H9 (cell line): ENCODE measurements at regions not wholly inside any gene's neighbourhood (a gene's known extent, or its start where the extent isn't known, plus 50 kb on each side); places are given as distances from the start of the nearest gene placed in this dataset.

ENCODE experiments used
- DNase-seq: peaks from one replicate; pipeline ENCODE4 v3.0.0-alpha.2; 2017
- H2AFZ ChIP-seq: one replicate; pipeline ENCODE4 v1.6.1; 2013; ENCODE audit warnings: mild to moderate bottlenecking, low read length, control low read depth, moderate library complexity
- H2AK5ac ChIP-seq: 2 replicates; pipeline ENCODE4 v1.6.1; 2013; ENCODE audit warnings: low read length, control low read depth, mixed read lengths; ENCODE audit not compliant: insufficient read length
- H2BK120ac ChIP-seq: one replicate; pipeline ENCODE4 v1.6.1; 2013; ENCODE audit warnings: low read depth, mild to moderate bottlenecking, low read length, control low read depth, inconsistent platforms; ENCODE audit not compliant: poor library complexity, severe bottlenecking
- H2BK12ac ChIP-seq: 2 replicates; pipeline ENCODE4 v1.6.1; 2013; ENCODE audit warnings: low read length, control low read depth, mixed read lengths, low read depth; ENCODE audit not compliant: insufficient read length
- H2BK15ac ChIP-seq: 2 replicates; pipeline ENCODE4 v1.6.1; 2013; ENCODE audit warnings: low read depth, low read length, control low read depth
- H2BK20ac ChIP-seq: one replicate; pipeline ENCODE4 v1.6.1; 2013; ENCODE audit warnings: low read depth, mild to moderate bottlenecking, low read length, control low read depth, inconsistent platforms; ENCODE audit not compliant: poor library complexity, severe bottlenecking
- H2BK5ac ChIP-seq: 2 replicates; pipeline ENCODE4 v1.6.1; 2013; ENCODE audit warnings: low read length, control low read depth, mixed read lengths; ENCODE audit not compliant: insufficient read length
- H3K14ac ChIP-seq: 2 replicates; pipeline ENCODE4 v1.6.1; 2013; ENCODE audit warnings: low read length, control low read depth; ENCODE audit not compliant: insufficient read depth
- H3K18ac ChIP-seq: 2 replicates; pipeline ENCODE4 v1.6.1; 2013; ENCODE audit warnings: low read depth, mild to moderate bottlenecking, mixed read lengths, low read length, control low read depth; ENCODE audit not compliant: insufficient read length
- H3K23ac ChIP-seq: 2 replicates; pipeline ENCODE4 v1.6.1; 2013; ENCODE audit warnings: low read length, control low read depth, mixed read lengths, low read depth; ENCODE audit not compliant: insufficient read length
- H3K23me2 ChIP-seq: 2 replicates; pipeline ENCODE4 v1.6.1; 2013; ENCODE audit warnings: low read depth, mild to moderate bottlenecking, mixed read lengths, low read length, control low read depth; ENCODE audit not compliant: insufficient read length, poor library complexity, severe bottlenecking
- H3K27ac ChIP-seq: 2 replicates; pipeline ENCODE4 v1.5.1; 2013; ENCODE audit warnings: low read length, control low read depth, mixed read lengths, low read depth; ENCODE audit not compliant: insufficient read length
- H3K27me3 ChIP-seq: 2 replicates; pipeline ENCODE4 v1.6.1; 2013; ENCODE audit warnings: low read length, control low read depth, inconsistent platforms; ENCODE audit not compliant: insufficient read depth
- H3K4ac ChIP-seq: 2 replicates; pipeline ENCODE4 v1.6.1; 2013; ENCODE audit warnings: low read depth, mild to moderate bottlenecking, control low read depth, inconsistent platforms, low read length, moderate library complexity
- H3K4me1 ChIP-seq: 2 replicates; pipeline ENCODE4 v1.6.1; 2013; ENCODE audit warnings: low read length, control low read depth, inconsistent platforms; ENCODE audit not compliant: insufficient read depth
- H3K4me2 ChIP-seq: 2 replicates; pipeline ENCODE4 v1.6.1; 2013; ENCODE audit warnings: low read length, control low read depth, mixed read lengths; ENCODE audit not compliant: insufficient read length, insufficient read depth
- H3K56ac ChIP-seq: 2 replicates; pipeline ENCODE4 v1.6.1; 2013; ENCODE audit warnings: low read depth, mild to moderate bottlenecking, mixed read lengths, low read length, control low read depth; ENCODE audit not compliant: insufficient read length
- H3K79me1 ChIP-seq: 2 replicates; pipeline ENCODE4 v1.6.1; 2013; ENCODE audit warnings: low read depth, mild to moderate bottlenecking, moderate library complexity, low read length, control low read depth, inconsistent platforms; ENCODE audit not compliant: insufficient read depth, poor library complexity, severe bottlenecking
- H3K79me2 ChIP-seq: 2 replicates; pipeline ENCODE4 v1.6.1; 2013; ENCODE audit warnings: low read length, control low read depth, inconsistent platforms; ENCODE audit not compliant: insufficient read depth
- H3K9ac ChIP-seq: 2 replicates; pipeline ENCODE4 v1.6.1; 2013; ENCODE audit warnings: low read length, control low read depth, mixed read lengths; ENCODE audit not compliant: insufficient read length; ENCODE audit errors: extremely low read depth
- H3K9me3 ChIP-seq: one replicate; pipeline ENCODE4 v1.6.1; 2013; ENCODE audit warnings: low read depth, low read length, inconsistent platforms; ENCODE audit not compliant: control insufficient read depth
- H3T11ph ChIP-seq: one replicate; pipeline ENCODE4 v1.6.1; 2013; ENCODE audit warnings: mild to moderate bottlenecking, low read length, control low read depth, inconsistent platforms
- H4K20me1 ChIP-seq: one replicate; pipeline ENCODE4 v1.6.1; 2013; ENCODE audit not compliant: control insufficient read depth, insufficient read length, insufficient read depth
- H4K5ac ChIP-seq: 2 replicates; pipeline ENCODE4 v1.6.1; 2013; ENCODE audit warnings: low read depth, mild to moderate bottlenecking, mixed read lengths, low read length, control low read depth; ENCODE audit not compliant: insufficient read length
- H4K8ac ChIP-seq: replicated peaks from 2 replicates; pipeline ENCODE4 v1.6.1; 2013; ENCODE audit warnings: low read length, control low read depth, mixed read lengths, low read depth; ENCODE audit not compliant: insufficient read length
- H4K91ac ChIP-seq: 2 replicates; pipeline ENCODE4 v1.6.1; 2013; ENCODE audit warnings: low read depth, mild to moderate bottlenecking, moderate library complexity, mixed read lengths, low read length, control low read depth; ENCODE audit not compliant: insufficient read length
- H3K27ac Mint-ChIP-seq, 3 experiments: 2 replicates in 2 of 3; 3 replicates in 1 of 3; pipeline ENCODE4 v1.8.0; 2020 to 2021; ENCODE audit warnings: mixed read lengths in 3 of 3, mild to moderate bottlenecking in 1 of 3, moderate library complexity in 1 of 3
- H3K27me3 Mint-ChIP-seq: 2 replicates; pipeline ENCODE4 v1.8.0; 2021; ENCODE audit warnings: low read depth, mild to moderate bottlenecking, moderate library complexity, mixed read lengths
- H3K36me3 Mint-ChIP-seq, 3 experiments: 2 replicates in 2 of 3; 3 replicates in 1 of 3; pipeline ENCODE4 v1.8.0; 2020 to 2021; ENCODE audit warnings: low read depth in 3 of 3, mixed read lengths in 3 of 3; ENCODE audit not compliant: insufficient read depth in 1 of 3
- H3K4me1 Mint-ChIP-seq, 2 experiments: 2 replicates each; pipeline ENCODE4 v1.8.0; 2020; ENCODE audit warnings: mixed read lengths in 2 of 2
- H3K4me3 Mint-ChIP-seq, 2 experiments: 2 replicates in 1 of 2; 3 replicates in 1 of 2; pipeline ENCODE4 v1.8.0; 2020 to 2021; ENCODE audit warnings: mild to moderate bottlenecking in 2 of 2, mixed read lengths in 2 of 2, moderate library complexity in 1 of 2
- H3K9me3 Mint-ChIP-seq, 2 experiments: 2 replicates in 1 of 2; 3 replicates in 1 of 2; pipeline ENCODE4 v1.8.0; 2020; ENCODE audit warnings: mild to moderate bottlenecking in 2 of 2, mixed read lengths in 2 of 2, moderate library complexity in 1 of 2
- CTCF ChIP-seq: fragments of 200-600 bp; sonication (generic); conservative IDR thresholded peaks from 3 replicates; pipeline ENCODE4 v1.8.0; 2021; ENCODE audit warnings: antibody characterized with exemption, mild to moderate bottlenecking
- WGBS: extraction: QIAGEN DNeasy Blood & Tissue Kit; methylation state at CpG from one replicate; pipeline ENCODE4 v1.1.7; 2013; ENCODE audit warnings: missing lambda C conversion rate, low lambda C conversion rate, mixed read lengths; ENCODE audit not compliant: insufficient read length; ENCODE audit errors: extremely low coverage; 5-methylcytosine and 5-hydroxymethylcytosine counted together

DNA sequence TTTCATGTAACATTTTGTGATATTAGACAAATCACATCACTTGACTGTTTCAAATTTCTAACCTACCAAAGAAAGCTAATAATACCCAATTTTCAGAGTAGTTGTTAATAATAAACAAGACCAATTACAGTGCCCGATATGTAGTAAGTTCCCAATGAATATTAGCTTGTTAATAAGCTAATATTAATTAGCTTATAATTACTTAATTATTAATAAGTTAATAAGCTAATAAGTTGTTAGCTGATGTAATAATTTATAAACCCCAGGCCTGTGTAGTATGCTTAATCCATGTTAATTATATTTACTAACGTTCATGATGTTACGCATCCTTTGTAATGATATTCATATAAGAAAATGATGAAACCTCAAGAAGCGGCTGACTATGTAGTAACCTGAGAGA, 643.8 kb upstream of the KIRREL3 start:
- H3K4me3 Mint-ChIP-seq: no peak overlapping the region
- no peak overlapping the region for H2BK12ac ChIP-seq
- H4K91ac ChIP-seq: no peak overlapping the region
- H3K14ac ChIP-seq: no peak overlapping the region
- no peaks in the 10 kb centered on the region for H3K9me3 ChIP-seq
- H2AK5ac ChIP-seq: no peak overlapping the region
- H4K20me1 ChIP-seq: no peaks in the 10 kb centered on the region
- no peak overlapping the region for H3T11ph ChIP-seq
- H3K4ac ChIP-seq: no peak overlapping the region
- H3K4me1 ChIP-seq: no peaks in the 10 kb centered on the region; the same call in 1 of the 2 replicates
- no peak for DNase-seq
- no peak overlapping the region for H4K8ac ChIP-seq
- H3K27ac Mint-ChIP-seq: no peak overlapping the region
- H3K4me1 Mint-ChIP-seq: peaks cover 4% of the 10 kb centered on the region in 2 experiments; a peak in 3 of 4 replicates
- H3K27me3 ChIP-seq: no peaks in the 10 kb centered on the region
- H3K9ac ChIP-seq: no peak overlapping the region
- no peaks in the 10 kb centered on the region for H3K36me3 Mint-ChIP-seq
- H3K79me1 ChIP-seq: no peaks in the 10 kb centered on the region
- TF ChIP-seq CTCF: no peak
- H3K27ac ChIP-seq: no peak overlapping the region
- no CpG with 5 or more reads among the region's 4 CpGs for WGBS
- H3K27me3 Mint-ChIP-seq: no peaks in the 10 kb centered on the region
- H3K4me2 ChIP-seq: no peak overlapping the region
- no peak overlapping the region for H3K56ac ChIP-seq
- H4K5ac ChIP-seq: no peak overlapping the region
- H3K79me2 ChIP-seq: no peaks in the 10 kb centered on the region
- H2BK15ac ChIP-seq: no peak overlapping the region
- H3K23ac ChIP-seq: no peak overlapping the region
- H3K23me2 ChIP-seq: no peaks in the 10 kb centered on the region
- no peak overlapping the region for H2BK120ac ChIP-seq
- no peak overlapping the region for H3K18ac ChIP-seq
- no peaks in the 10 kb centered on the region for H3K9me3 Mint-ChIP-seq
- no peak overlapping the region for H2BK20ac ChIP-seq
- no peak overlapping the region for H2AFZ ChIP-seq
- no peak overlapping the region for H2BK5ac ChIP-seq
